ENCODE measurements at regions not wholly inside any gene's neighbourhood (a gene's known extent, or its start where the extent isn't known, plus 50 kb on each side); places are given as distances from the start of the nearest gene placed in this dataset.

- no peak for TF ChIP-seq CTCF (IDR thresholded peaks at IDR 0.05)
- no peak for TF ChIP-seq POLR2A (IDR thresholded peaks at IDR 0.05)
Measured at GRCh38 chr18:67735506-67735905, 219.0 kb upstream of the DSEL start.
